ENCODE measurements at regions not wholly inside any gene's neighbourhood (a gene's known extent, or its start where the extent isn't known, plus 50 kb on each side); places are given as distances from the start of the nearest gene placed in this dataset.

GRCh38 chr19:28350673-28351072 is 862.3 kb downstream of the UQCRFS1 start:
- Histone ChIP-seq H3K27ac (no peak overlapping the region), H3K9me3 (no peaks in the 10 kb centered on the region), H3K27me3 (no peaks in the 10 kb centered on the region), H3K36me3 (no peaks in the 10 kb centered on the region), H3K4me3 (no peak overlapping the region), H3K4me1 (no peaks in the 10 kb centered on the region)
- in situ Hi-C loops (cut with MboI; ENCODE audit: low sequenced_read_pairs in 4 of 4) (no loop called here), intact Hi-C loops (cut with DNase I; ENCODE audit: low total_unique reads) (no loop called here)
- ATAC-seq (no peak), DNase-seq (no peak)
- TF ChIP-seq, protein P1, sequence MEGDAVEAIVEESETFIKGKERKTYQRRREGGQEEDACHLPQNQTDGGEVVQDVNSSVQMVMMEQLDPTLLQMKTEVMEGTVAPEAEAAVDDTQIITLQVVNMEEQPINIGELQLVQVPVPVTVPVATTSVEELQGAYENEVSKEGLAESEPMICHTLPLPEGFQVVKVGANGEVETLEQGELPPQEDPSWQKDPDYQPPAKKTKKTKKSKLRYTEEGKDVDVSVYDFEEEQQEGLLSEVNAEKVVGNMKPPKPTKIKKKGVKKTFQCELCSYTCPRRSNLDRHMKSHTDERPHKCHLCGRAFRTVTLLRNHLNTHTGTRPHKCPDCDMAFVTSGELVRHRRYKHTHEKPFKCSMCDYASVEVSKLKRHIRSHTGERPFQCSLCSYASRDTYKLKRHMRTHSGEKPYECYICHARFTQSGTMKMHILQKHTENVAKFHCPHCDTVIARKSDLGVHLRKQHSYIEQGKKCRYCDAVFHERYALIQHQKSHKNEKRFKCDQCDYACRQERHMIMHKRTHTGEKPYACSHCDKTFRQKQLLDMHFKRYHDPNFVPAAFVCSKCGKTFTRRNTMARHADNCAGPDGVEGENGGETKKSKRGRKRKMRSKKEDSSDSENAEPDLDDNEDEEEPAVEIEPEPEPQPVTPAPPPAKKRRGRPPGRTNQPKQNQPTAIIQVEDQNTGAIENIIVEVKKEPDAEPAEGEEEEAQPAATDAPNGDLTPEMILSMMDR (IDR thresholded peaks at IDR 0.05 in 4 of 5, conservative IDR thresholded peaks at IDR 0.05 in 1 of 5) = no peak
- TF ChIP-seq POLR2A (IDR thresholded peaks at IDR 0.05) = no peak

GRCh38 chr19:28350037-28350436 is 862.9 kb downstream of the UQCRFS1 start:
- H3K9me3 ChIP-seq = no peaks in the 10 kb centered on the region
- no peak for ATAC-seq
- no peak for DNase-seq
- in situ Hi-C loops (cut with MboI; ENCODE audit: low sequenced_read_pairs in 4 of 4) (no loop called here), intact Hi-C loops (cut with DNase I; ENCODE audit: low total_unique reads) (no loop called here)
- no peak overlapping the region for H3K4me3 ChIP-seq
- H3K27me3 ChIP-seq = no peaks in the 10 kb centered on the region
- no peaks in the 10 kb centered on the region for H3K4me1 ChIP-seq
- H3K27ac ChIP-seq = no peak overlapping the region
- TF ChIP-seq POLR2A (IDR thresholded peaks at IDR 0.05) = no peak
- TF ChIP-seq, protein P1 (IDR thresholded peaks at IDR 0.05 in 4 of 5, conservative IDR thresholded peaks at IDR 0.05 in 1 of 5) = no peak
- H3K36me3 ChIP-seq = no peaks in the 10 kb centered on the region

- no peaks in the 10 kb centered on the region for H3K36me3 ChIP-seq
- H3K4me1 ChIP-seq = no peaks in the 10 kb centered on the region
- no peak for TF ChIP-seq POLR2A (IDR thresholded peaks at IDR 0.05)
- TF ChIP-seq, protein P1 (IDR thresholded peaks at IDR 0.05 in 4 of 5, conservative IDR thresholded peaks at IDR 0.05 in 1 of 5) = no peak
- no peaks in the 10 kb centered on the region for H3K27me3 ChIP-seq
- no peak for DNase-seq
- in situ Hi-C loops (cut with MboI; ENCODE audit: low sequenced_read_pairs in 4 of 4) = no loop called here
- intact Hi-C loops (cut with DNase I; ENCODE audit: low total_unique reads) = no loop called here
- no peak for ATAC-seq
- H3K27ac ChIP-seq = no peak overlapping the region
- H3K9me3 ChIP-seq = no peaks in the 10 kb centered on the region
- H3K4me3 ChIP-seq = no peak overlapping the region
Observed at GRCh38 chr19:28349604-28350003, 863.3 kb downstream of the UQCRFS1 start.

DNA sequence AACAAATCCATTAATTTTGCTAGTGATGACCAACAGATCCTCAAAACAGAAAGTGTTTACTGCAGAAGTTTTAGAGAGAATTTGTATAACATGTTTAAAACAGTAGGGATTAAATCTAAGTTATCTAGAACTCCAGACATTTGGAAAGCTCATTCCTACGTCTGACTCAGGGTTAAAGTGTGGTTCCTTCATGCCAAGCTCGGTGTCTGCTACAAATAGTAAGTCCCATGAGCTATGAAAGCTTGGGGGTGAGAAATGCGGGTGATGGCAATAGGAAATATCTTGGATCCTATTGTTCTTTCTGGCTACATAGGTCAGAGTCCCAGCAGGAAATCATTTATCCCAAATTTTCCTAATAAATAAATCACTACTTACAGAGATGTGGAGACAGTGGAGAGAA is 867.1 kb downstream of the UQCRFS1 start:
- DNase-seq = no peak
- TF ChIP-seq POLR2A (IDR thresholded peaks at IDR 0.05) = no peak
- TF ChIP-seq, protein P1 (IDR thresholded peaks at IDR 0.05 in 4 of 5, conservative IDR thresholded peaks at IDR 0.05 in 1 of 5) = no peak
- in situ Hi-C loops (cut with MboI; ENCODE audit: low sequenced_read_pairs in 4 of 4) (no loop called here), intact Hi-C loops (cut with DNase I; ENCODE audit: low total_unique reads) (no loop called here)
- Histone ChIP-seq H3K27me3 (no peaks in the 10 kb centered on the region), H3K9me3 (no peaks in the 10 kb centered on the region), H3K4me3 (no peak overlapping the region), H3K4me1 (no peaks in the 10 kb centered on the region), H3K36me3 (no peaks in the 10 kb centered on the region), H3K27ac (no peak overlapping the region)
- ATAC-seq = no peak

DNA sequence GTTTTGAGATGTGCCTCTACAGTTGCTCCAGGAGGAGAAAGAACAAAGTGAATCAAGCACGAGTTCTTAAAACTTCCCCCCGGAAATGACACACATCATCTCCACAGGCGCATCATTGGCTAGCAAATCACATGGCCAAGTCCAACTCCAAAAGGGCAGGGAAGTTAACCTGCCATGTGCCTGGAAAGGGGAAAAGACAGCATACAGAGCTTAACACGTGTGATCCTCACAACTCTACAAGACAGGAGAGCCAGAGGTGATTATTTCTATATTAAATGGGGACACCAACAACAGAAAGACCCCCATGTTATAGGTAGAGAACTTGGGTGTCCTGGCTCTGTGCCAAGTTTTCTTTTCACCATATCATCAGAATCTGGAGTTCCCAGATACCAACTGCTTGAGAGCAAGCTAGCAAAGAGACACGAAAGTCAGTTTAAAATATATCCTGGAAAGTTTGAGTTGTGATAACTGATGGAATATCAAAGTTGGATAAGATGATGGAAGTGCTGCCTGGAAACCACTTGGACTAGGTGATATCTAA is 871.1 kb downstream of the UQCRFS1 start:
- Histone ChIP-seq H3K9me3 (no peaks in the 10 kb centered on the region), H3K27me3 (no peaks in the 10 kb centered on the region), H3K4me3 (no peak overlapping the region), H3K27ac (no peak overlapping the region), H3K36me3 (no peaks in the 10 kb centered on the region), H3K4me1 (no peaks in the 10 kb centered on the region)
- DNase-seq (no peak), ATAC-seq (no peak)
- intact Hi-C loops (cut with DNase I; ENCODE audit: low total_unique reads) = no loop called here
- TF ChIP-seq POLR2A (IDR thresholded peaks at IDR 0.05) = no peak
- TF ChIP-seq, protein P1 (IDR thresholded peaks at IDR 0.05 in 4 of 5, conservative IDR thresholded peaks at IDR 0.05 in 1 of 5) = no peak
- in situ Hi-C loops (cut with MboI; ENCODE audit: low sequenced_read_pairs in 4 of 4) = no loop called here

All from gastrocnemius medialis (tissue), 4 donors.